Calu3 (cell line): ENCODE measurements at regions not wholly inside any gene's neighbourhood (a gene's known extent, or its start where the extent isn't known, plus 50 kb on each side); places are given as distances from the start of the nearest gene placed in this dataset.
"Not testable (repeated sequence)": the region's sequence is repeated elsewhere in the genome, so short reads cannot be mapped to it uniquely, and the experiment has no call there.

Source experiments
- BruUV-seq: library from RNA; stranded (reverse); fragments of 400-500 nt; replicated peaks from 2 replicates; lab custom pipeline; 2021; lab: Mats Ljungman, UMichigan
- CTCF ChIA-PET: fragments of 300-600 bp; sonication (Branson Sonifier 250); formaldehyde crosslinking; loops from one replicate; lab custom pipeline; 2022; ENCODE audit warnings: antibody characterized with exemption; lab: Charles Lee
- DNase-seq: peaks from one replicate; pipeline ENCODE4 v3.0.0; 2022
- H3K27ac Mint-ChIP-seq: one replicate; pipeline ENCODE4 v1.8.0; 2022; ENCODE audit warnings: mixed read lengths; ENCODE audit not compliant: unreplicated experiment
- H3K27me3 Mint-ChIP-seq: one replicate; pipeline ENCODE4 v1.8.0; 2022; ENCODE audit warnings: mixed read lengths; ENCODE audit not compliant: unreplicated experiment
- H3K36me3 Mint-ChIP-seq: one replicate; pipeline ENCODE4 v1.8.0; 2022; ENCODE audit warnings: mild to moderate bottlenecking, moderate library complexity, mixed read lengths; ENCODE audit not compliant: insufficient read depth, unreplicated experiment
- H3K4me1 Mint-ChIP-seq: one replicate; pipeline ENCODE4 v1.8.0; 2022; ENCODE audit warnings: mild to moderate bottlenecking, low read depth, mixed read lengths; ENCODE audit not compliant: unreplicated experiment
- H3K4me3 Mint-ChIP-seq: one replicate; pipeline ENCODE4 v1.8.0; 2022; ENCODE audit warnings: mild to moderate bottlenecking, low read depth, moderate library complexity, mixed read lengths; ENCODE audit not compliant: unreplicated experiment
- H3K9me3 Mint-ChIP-seq: one replicate; pipeline ENCODE4 v1.8.0; 2022; ENCODE audit warnings: low read depth, mixed read lengths; ENCODE audit not compliant: unreplicated experiment
- CTCF ChIP-seq: fragments of 200-600 bp; IDR thresholded peaks from one replicate; pipeline ENCODE4 v1.8.0; 2022; ENCODE audit warnings: antibody characterized with exemption; ENCODE audit not compliant: unreplicated experiment
- intact Hi-C: fragments of 100-400 bp; cut with micrococcal nuclease; formaldehyde crosslinking; loops from one replicate; pipeline ENCODE4 v1.10.0; 2022; ENCODE audit not compliant: unreplicated experiment

- Mint-ChIP-seq H3K9me3 (peaks cover 15% of the 10 kb centered on the region), H3K27ac (no peak overlapping the region), H3K36me3 (no peaks in the 10 kb centered on the region), H3K4me1 (no peaks in the 10 kb centered on the region), H3K27me3 (no peaks in the 10 kb centered on the region), H3K4me3 (no peak overlapping the region)
- DNase-seq = no peak
- no peak for TF ChIP-seq CTCF
- intact Hi-C loops = no loop called here
- CTCF ChIA-PET = no interaction called here
- BruUV-seq = no TSS peak
Observed at GRCh38 chr13:19053561-19053960, 128.1 kb downstream of the TUBA3C start.

GRCh38 chr13:19052931-19053330 lies 128.7 kb downstream of the TUBA3C start:
- no peak overlapping the region for H3K27ac Mint-ChIP-seq
- DNase-seq = no peak
- no peaks in the 10 kb centered on the region for H3K27me3 Mint-ChIP-seq
- H3K4me3 Mint-ChIP-seq = no peak overlapping the region
- intact Hi-C loops = no loop called here
- no peak for TF ChIP-seq CTCF
- CTCF ChIA-PET = no interaction called here
- BruUV-seq = no TSS peak
- no peaks in the 10 kb centered on the region for H3K36me3 Mint-ChIP-seq
- H3K4me1 Mint-ChIP-seq = no peaks in the 10 kb centered on the region
- H3K9me3 Mint-ChIP-seq = peaks cover 15% of the 10 kb centered on the region

DNA sequence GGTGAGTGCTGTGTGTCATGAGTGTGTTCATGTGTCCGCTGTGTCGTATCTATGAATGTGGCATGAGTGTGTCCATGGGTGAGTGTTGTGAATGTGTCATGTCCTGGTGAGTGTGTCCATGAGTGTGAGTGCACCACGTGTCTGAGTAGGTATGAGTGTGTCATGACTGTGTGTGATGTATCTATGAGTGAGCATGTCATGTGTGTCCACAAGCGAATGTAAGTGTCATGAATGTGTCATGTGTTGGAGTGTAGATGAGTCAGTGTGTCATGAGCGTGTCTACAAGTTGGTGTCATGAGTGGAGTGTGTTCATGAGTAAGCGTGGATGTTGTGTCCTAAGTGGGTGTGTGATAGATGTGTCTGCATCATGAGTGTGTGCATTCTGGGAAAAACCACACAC lies 129.4 kb downstream of the TUBA3C start:
- no TSS peak for BruUV-seq
- DNase-seq = no peak
- H3K36me3 Mint-ChIP-seq = no peaks in the 10 kb centered on the region
- intact Hi-C loops = no loop called here
- peaks cover 15% of the 10 kb centered on the region for H3K9me3 Mint-ChIP-seq
- no peaks in the 10 kb centered on the region for H3K4me1 Mint-ChIP-seq
- no peak for TF ChIP-seq CTCF
- H3K27me3 Mint-ChIP-seq = no peaks in the 10 kb centered on the region
- H3K4me3 Mint-ChIP-seq = no peak overlapping the region
- CTCF ChIA-PET = no interaction called here
- H3K27ac Mint-ChIP-seq = no peak overlapping the region

GRCh38 chr13:19050901-19051300 lies 130.7 kb downstream of the TUBA3C start:
- Mint-ChIP-seq H3K27ac (no peak overlapping the region), H3K36me3 (no peaks in the 10 kb centered on the region), H3K4me1 (no peaks in the 10 kb centered on the region), H3K4me3 (no peak overlapping the region), H3K27me3 (no peaks in the 10 kb centered on the region), H3K9me3 (peaks cover 15% of the 10 kb centered on the region)
- DNase-seq = no peak
- no peak for TF ChIP-seq CTCF
- no TSS peak for BruUV-seq
- CTCF ChIA-PET = no interaction called here
- intact Hi-C loops = no loop called here

DNA sequence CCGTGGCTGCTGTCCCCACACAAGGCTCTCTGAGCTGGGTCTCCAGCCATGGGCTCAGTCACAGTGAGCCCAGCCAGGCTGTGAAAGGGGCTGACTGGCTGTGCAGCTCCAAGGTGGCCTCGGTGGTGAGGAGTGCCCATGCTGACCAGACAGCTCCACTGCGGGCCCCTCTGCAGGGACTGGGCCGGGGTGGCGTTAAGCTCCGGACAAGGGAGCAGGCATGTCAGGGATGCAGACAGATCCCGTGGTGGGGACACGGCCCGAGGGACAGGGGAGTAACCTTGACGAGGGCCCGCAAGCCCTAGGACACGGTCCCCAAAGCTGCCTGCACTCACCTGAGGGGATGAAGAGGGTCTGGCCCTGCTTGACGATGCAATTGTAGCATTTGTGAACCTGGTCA lies 132.0 kb downstream of the TUBA3C start:
- peaks cover 15% of the 10 kb centered on the region for H3K9me3 Mint-ChIP-seq
- BruUV-seq, CTCF ChIA-PET, intact Hi-C loops, H3K4me3 Mint-ChIP-seq, H3K36me3 Mint-ChIP-seq, H3K27ac Mint-ChIP-seq, DNase-seq, H3K4me1 Mint-ChIP-seq, H3K27me3 Mint-ChIP-seq: not testable (repeated sequence)
